Muscle layer of duodenum (tissue), 2 donors: ENCODE measurements at regions not wholly inside any gene's neighbourhood (a gene's known extent, or its start where the extent isn't known, plus 50 kb on each side); places are given as distances from the start of the nearest gene placed in this dataset.
"Not testable (repeated sequence)": the region's sequence is repeated elsewhere in the genome, so short reads cannot be mapped to it uniquely, and the experiment has no call there.

Experiments used
- H3K27ac ChIP-seq: one replicate; pipeline ENCODE4 v1.7.0; 2013; ENCODE audit warnings: mild to moderate bottlenecking, low read length
- H3K27me3 ChIP-seq: one replicate; pipeline ENCODE4 v1.7.0; 2013; ENCODE audit warnings: low read depth, mild to moderate bottlenecking, control low read depth, low read length
- H3K36me3 ChIP-seq, 2 donors: one replicate each; pipeline ENCODE4 v1.7.0; 2013; ENCODE audit warnings: low read length in 2 of 2, control low read depth in 1 of 2, mild to moderate bottlenecking in 1 of 2; ENCODE audit not compliant: insufficient read depth in 2 of 2, control insufficient read depth in 1 of 2
- H3K4me1 ChIP-seq, 2 donors: one replicate each; pipeline ENCODE4 v1.7.0; 2013; ENCODE audit warnings: low read length in 2 of 2, mild to moderate bottlenecking in 2 of 2, control low read depth in 1 of 2, moderate library complexity in 1 of 2; ENCODE audit not compliant: insufficient read depth in 2 of 2, control insufficient read depth in 1 of 2
- H3K4me3 ChIP-seq, 2 donors: one replicate each; pipeline ENCODE4 v1.7.0; 2013; ENCODE audit warnings: low read length in 2 of 2, low read depth in 1 of 2, mild to moderate bottlenecking in 1 of 2
- H3K9me3 ChIP-seq, 2 donors: one replicate each; pipeline ENCODE4 v1.7.0; 2013; ENCODE audit warnings: low read length in 2 of 2, control low read depth in 1 of 2, mild to moderate bottlenecking in 1 of 2; ENCODE audit not compliant: control insufficient read depth in 1 of 2
- donor health status: healthy.

DNA sequence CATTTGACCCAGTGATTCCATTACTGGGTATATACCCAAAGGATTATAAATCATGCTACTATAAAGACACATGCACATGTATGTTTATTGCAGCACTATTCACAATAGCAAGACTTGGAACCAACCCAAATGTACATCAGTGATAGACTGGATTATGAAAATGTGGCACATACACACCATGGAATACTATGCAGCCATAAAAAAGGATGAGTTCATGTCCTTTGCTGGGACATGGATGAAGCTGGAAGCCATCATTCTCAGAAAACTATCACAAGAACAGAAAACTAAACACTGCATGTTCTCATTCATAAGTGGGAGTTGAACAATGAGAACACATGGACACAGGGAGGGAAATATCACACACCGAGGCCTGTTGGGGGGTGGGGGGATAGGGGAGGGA is 152.5 kb downstream of the MSN start:
- not testable (repeated sequence) for H3K36me3 ChIP-seq, H3K4me3 ChIP-seq, H3K4me1 ChIP-seq, H3K27ac ChIP-seq, H3K9me3 ChIP-seq, H3K27me3 ChIP-seq

- Histone ChIP-seq H3K27ac (no peak overlapping the region), H3K36me3 (no peaks in the 10 kb centered on the region), H3K27me3 (no peaks in the 10 kb centered on the region), H3K4me3 (no peak overlapping the region), H3K4me1 (no peaks in the 10 kb centered on the region), H3K9me3 (no peaks in the 10 kb centered on the region)
Measured at GRCh38 chrX:65813245-65813644, 145.8 kb downstream of the MSN start.

DNA sequence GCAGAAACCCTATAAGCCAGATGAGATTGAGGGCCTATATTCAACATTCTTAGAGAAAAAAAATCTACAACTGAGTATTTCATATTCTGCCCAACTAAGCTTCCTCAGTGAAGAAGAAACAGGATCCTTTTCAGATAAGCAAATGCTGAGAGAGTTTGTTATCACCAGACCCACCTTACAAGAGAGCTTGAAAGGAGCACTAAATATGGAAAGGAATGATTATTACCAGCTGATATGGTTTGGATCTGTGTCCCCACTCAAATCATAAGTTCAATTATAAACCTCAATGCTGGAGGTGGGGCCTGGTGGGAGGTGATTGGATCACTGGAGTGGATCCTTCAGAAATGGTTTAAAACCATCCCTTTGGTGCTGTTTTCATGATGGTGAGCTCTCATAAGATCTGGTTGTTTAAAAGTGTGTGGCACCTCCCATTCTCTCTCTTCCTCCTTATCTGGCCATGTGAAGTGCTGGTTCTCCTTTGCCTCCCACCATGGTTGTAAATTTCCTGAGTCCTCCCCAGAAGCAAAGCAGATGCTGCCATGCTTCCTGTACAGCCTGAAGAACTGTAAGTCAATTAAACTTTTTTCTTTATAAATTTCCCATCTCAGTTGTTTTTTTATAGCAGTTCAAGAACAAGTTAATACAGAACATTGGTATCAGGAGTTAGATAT is 144.2 kb downstream of the MSN start:
- Histone ChIP-seq H3K27ac (no peak overlapping the region), H3K9me3 (peaks cover 0 to 2% of the 10 kb centered on the region in 2 donors), H3K4me3 (no peak overlapping the region), H3K4me1 (no peaks in the 10 kb centered on the region), H3K36me3 (no peaks in the 10 kb centered on the region), H3K27me3 (no peaks in the 10 kb centered on the region)
